Upper lobe of left lung (tissue), 6 donors: ENCODE measurements at regions not wholly inside any gene's neighbourhood (a gene's known extent, or its start where the extent isn't known, plus 50 kb on each side); places are given as distances from the start of the nearest gene placed in this dataset.

ENCODE experiments used
- ATAC-seq, 2 donors: fragments of 200-7000 bp; cut with Tn5 transposase; one replicate each; pipeline ENCODE4 v1.9.1; 2022; ENCODE audit warnings: mild to moderate bottlenecking in 2 of 2, moderate library complexity in 2 of 2; ENCODE audit not compliant: low FRiP score in 2 of 2
- DNase-seq, 2 donors: peaks; one replicate each; pipeline ENCODE4 v3.0.0-alpha.2; 2019 to 2020
- H3K27ac ChIP-seq, 4 donors: fragments of 200-600 bp; sonication (generic); one replicate each; pipeline ENCODE4 v1.5.1; 2016 to 2019
- H3K27me3 ChIP-seq, 4 donors: fragments of 200-600 bp; sonication (generic); one replicate each; pipeline ENCODE4 v1.5.1; 2017 to 2019
- H3K36me3 ChIP-seq, 4 donors: fragments of 200-600 bp; sonication (generic); one replicate each; pipeline ENCODE4 v1.5.1; 2016 to 2019
- H3K4me1 ChIP-seq, 4 donors: fragments of 200-600 bp; sonication (generic); one replicate each; pipeline ENCODE4 v1.5.1; 2018 to 2019
- H3K4me3 ChIP-seq, 4 donors: fragments of 200-600 bp; sonication (generic); one replicate each; pipeline ENCODE4 v1.5.1; 2017 to 2019; ENCODE audit warnings: mild to moderate bottlenecking in 2 of 4, moderate library complexity in 1 of 4
- H3K9me3 ChIP-seq, 4 donors: fragments of 200-600 bp; sonication (generic); one replicate each; pipeline ENCODE4 v1.5.1; 2018 to 2019
- EP300 ChIP-seq, 4 donors: sonication (generic); formaldehyde crosslinking; IDR thresholded peaks; one replicate each; pipeline ENCODE4 v1.5.1; 2017; ENCODE audit warnings: antibody characterized with exemption in 4 of 4, control low read depth in 2 of 4
- POLR2A ChIP-seq, 4 donors: fragments of 450-650 bp; IDR thresholded peaks; one replicate each; pipeline ENCODE4 v1.5.1; 2016 to 2017; ENCODE audit warnings: antibody characterized with exemption in 4 of 4, mild to moderate bottlenecking in 2 of 4
- POLR2AphosphoS5 ChIP-seq, 2 donors: sonication (generic); formaldehyde crosslinking; IDR thresholded peaks; one replicate each; pipeline ENCODE4 v1.5.1; 2017; ENCODE audit warnings: antibody characterized with exemption in 2 of 2
- WGBS, 2 donors: methylation state at CpG; one replicate each; pipeline ENCODE4 v1.1.5; 2017 to 2018; 5-methylcytosine and 5-hydroxymethylcytosine counted together
- TF ChIP-seq, protein P1 (sequence below), 6 experiments: fragments of 450-650 bp in 4 of 6; fragments of 200-600 bp in 2 of 6; sonication (generic) in 2 of 6; IDR thresholded peaks; one replicate each; pipeline ENCODE4 v1.5.1; 2016 to 2019; ENCODE audit warnings: antibody characterized with exemption in 6 of 6
- donor health status: DM: no; HTN: no; CAD: no; lungs with moderate emphysema.
- donor health status: DM: no; HTN: yes; CAD: no; lungs with severe emphysema.

DNA sequence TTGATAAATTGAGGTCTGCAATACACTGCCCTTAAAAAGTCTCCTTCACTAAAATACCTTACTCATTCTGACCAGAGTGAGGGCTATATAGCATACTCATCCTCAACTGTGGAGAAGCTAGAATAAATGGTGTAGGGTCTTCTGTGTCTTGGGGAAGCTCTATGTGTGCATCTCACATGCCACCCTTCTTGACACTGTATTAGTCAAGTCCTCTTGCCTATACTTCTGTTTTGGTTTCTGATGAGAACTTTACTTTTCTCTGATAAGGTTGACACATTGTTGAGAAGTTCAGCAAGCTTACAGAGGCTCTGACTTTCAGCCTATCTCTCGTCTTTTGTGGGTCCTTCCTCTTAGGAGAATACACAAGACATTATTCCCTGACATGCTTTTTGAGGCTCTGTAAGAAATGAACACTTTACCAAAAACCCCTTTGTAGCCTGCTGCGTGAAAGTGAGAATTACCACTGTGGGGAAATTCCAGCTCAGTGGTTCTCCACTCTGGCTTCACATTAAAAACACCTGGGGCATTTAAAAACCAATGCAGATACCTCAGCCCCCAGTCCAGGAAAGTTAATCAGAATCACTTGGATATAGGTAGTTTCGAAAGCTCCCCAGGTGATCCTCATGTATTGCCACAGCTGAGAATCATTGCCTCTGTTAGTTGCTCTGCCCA, 372.1 kb upstream of the HS3ST5 start:
- H3K27me3 ChIP-seq = no peaks in the 10 kb centered on the region
- DNase-seq (no peak), ATAC-seq (no peak)
- no peaks in the 10 kb centered on the region for H3K4me1 ChIP-seq
- no peak overlapping the region for H3K4me3 ChIP-seq
- no peaks in the 10 kb centered on the region for H3K9me3 ChIP-seq
- TF ChIP-seq POLR2A (IDR thresholded peaks at IDR 0.05) (no peak), EP300 (IDR thresholded peaks at IDR 0.05) (no peak)
- no peaks in the 10 kb centered on the region for H3K36me3 ChIP-seq
- no peak overlapping the region for H3K27ac ChIP-seq
- WGBS, 2 donors = 69 to 73% methylated on average over 3 of the region's 3 CpGs

DNA sequence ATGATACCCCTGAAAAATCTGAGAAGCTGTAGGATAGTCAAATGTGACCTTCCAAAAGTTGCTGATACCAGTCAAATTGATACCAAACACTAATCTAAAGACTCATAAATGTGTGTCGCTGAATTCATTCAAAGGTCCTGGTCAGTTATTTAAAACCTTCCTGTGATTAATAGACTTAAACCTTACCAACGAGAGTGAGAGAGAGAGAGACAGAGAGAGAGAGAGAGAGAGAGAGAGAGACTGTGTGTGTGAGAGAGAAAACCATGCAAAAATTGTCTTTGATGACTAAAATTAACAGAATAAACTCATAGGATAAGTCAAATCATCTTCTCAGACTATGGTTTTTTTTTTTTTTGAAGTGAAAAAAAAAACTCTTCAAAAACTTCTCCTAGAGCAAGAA, 370.9 kb upstream of the HS3ST5 start:
- 60 to 72% methylated on average over 2 of the region's 2 CpGs for WGBS, 2 donors
- ATAC-seq = no peak
- Histone ChIP-seq H3K36me3 (no peaks in the 10 kb centered on the region), H3K4me1 (no peaks in the 10 kb centered on the region), H3K9me3 (no peaks in the 10 kb centered on the region), H3K4me3 (no peak overlapping the region), H3K27me3 (no peaks in the 10 kb centered on the region), H3K27ac (no peak overlapping the region)
- TF ChIP-seq POLR2A (IDR thresholded peaks at IDR 0.05) = no peak
- TF ChIP-seq POLR2AphosphoS5 (IDR thresholded peaks at IDR 0.05) = no peak
- TF ChIP-seq, protein P1, sequence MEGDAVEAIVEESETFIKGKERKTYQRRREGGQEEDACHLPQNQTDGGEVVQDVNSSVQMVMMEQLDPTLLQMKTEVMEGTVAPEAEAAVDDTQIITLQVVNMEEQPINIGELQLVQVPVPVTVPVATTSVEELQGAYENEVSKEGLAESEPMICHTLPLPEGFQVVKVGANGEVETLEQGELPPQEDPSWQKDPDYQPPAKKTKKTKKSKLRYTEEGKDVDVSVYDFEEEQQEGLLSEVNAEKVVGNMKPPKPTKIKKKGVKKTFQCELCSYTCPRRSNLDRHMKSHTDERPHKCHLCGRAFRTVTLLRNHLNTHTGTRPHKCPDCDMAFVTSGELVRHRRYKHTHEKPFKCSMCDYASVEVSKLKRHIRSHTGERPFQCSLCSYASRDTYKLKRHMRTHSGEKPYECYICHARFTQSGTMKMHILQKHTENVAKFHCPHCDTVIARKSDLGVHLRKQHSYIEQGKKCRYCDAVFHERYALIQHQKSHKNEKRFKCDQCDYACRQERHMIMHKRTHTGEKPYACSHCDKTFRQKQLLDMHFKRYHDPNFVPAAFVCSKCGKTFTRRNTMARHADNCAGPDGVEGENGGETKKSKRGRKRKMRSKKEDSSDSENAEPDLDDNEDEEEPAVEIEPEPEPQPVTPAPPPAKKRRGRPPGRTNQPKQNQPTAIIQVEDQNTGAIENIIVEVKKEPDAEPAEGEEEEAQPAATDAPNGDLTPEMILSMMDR (IDR thresholded peaks at IDR 0.05) = no peak
- TF ChIP-seq EP300 (IDR thresholded peaks at IDR 0.05) = no peak
- no peak for DNase-seq

DNA sequence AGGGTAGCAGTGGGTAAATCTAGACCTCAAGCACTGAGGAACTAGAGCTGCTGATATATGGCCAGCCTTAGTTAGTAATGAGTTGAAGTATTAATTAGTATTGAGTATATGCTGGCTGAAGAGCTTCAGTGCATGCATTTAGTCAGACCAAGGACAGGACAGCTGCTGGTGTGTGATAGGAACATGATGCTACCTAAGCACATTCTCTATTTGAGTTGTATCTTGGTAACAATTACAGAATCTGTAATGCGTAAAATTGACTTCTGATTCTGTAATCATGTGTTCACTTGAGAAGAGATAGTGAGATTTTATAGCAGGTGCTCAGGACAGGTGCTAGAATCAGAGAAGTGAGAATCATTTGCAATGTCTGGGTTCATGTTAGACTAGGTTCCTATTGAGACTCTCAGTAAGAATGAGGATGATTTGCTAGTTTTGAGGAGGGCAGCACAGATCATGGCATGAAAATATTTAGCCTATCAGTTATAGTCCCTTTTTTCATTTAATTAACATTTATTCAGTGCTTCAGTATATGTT, 369.4 kb upstream of the HS3ST5 start:
- H3K4me1 ChIP-seq = no peaks in the 10 kb centered on the region
- DNase-seq = no peak
- no peaks in the 10 kb centered on the region for H3K9me3 ChIP-seq
- TF ChIP-seq POLR2A (IDR thresholded peaks at IDR 0.05) (no peak), EP300 (IDR thresholded peaks at IDR 0.05) (no peak), POLR2AphosphoS5 (IDR thresholded peaks at IDR 0.05) (no peak)
- TF ChIP-seq, protein P1 (IDR thresholded peaks at IDR 0.05) = no peak
- no peak for ATAC-seq
- H3K36me3 ChIP-seq = no peaks in the 10 kb centered on the region
- no peak overlapping the region for H3K27ac ChIP-seq
- H3K4me3 ChIP-seq = no peak overlapping the region
- no peaks in the 10 kb centered on the region for H3K27me3 ChIP-seq
- 94 to 95% methylated on average over 1 of the region's 1 CpG for WGBS, 2 donors

DNA sequence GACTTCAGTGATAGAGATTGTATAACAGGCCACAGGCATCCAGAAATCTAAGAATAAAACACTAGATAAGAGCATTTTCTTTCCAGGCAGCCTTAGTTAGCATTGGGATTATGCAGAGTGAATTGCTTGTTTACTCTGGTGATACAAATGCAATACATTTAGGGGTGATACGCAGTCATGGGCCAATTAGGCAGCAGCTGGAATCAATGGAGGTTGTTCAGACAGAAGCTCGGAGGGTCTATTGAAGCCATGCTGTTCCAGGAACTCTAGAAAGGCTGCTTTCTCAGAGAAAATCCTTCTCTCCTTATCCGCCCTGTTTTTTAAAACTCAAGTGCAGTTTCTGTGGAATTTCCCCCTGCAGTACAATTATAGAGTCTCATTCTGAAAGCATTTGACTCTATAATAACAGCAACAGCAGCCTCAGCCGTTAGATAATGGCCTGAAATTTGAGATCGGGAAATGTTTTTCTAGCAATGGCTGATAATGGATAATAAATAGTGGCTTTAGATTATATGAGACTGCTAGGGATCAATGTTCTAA, 364.3 kb upstream of the HS3ST5 start:
- Histone ChIP-seq H3K4me1 (no peaks in the 10 kb centered on the region), H3K27me3 (no peaks in the 10 kb centered on the region), H3K27ac (no peak overlapping the region), H3K4me3 (no peak overlapping the region), H3K9me3 (no peaks in the 10 kb centered on the region), H3K36me3 (no peaks in the 10 kb centered on the region)
- no peak for TF ChIP-seq EP300 (IDR thresholded peaks at IDR 0.05)
- no peak for TF ChIP-seq POLR2AphosphoS5 (IDR thresholded peaks at IDR 0.05)
- no peak for TF ChIP-seq POLR2A (IDR thresholded peaks at IDR 0.05)
- TF ChIP-seq, protein P1 (IDR thresholded peaks at IDR 0.05) = no peak
- 57 to 64% methylated on average over 5 of the region's 5 CpGs for WGBS, 2 donors
- DNase-seq (no peak), ATAC-seq (no peak)

DNA sequence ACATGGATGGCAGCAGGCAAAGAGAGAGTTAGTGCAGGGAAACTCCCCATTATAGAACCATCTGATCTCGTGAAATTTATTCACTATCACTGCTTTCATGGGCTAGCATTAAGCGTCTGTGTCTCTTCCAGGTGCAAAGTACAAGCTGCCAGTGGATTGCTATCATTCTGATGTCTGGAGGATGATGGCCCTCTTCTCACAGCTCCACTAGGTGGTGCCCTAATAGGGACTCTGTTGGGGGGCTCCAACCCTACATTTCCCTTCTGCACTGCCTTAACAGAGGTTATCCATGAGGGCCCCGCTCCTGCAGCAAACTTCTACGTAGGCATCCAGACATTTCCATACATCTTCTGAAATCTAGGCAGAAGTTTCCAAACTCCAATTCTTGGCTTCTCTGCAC, 347.8 kb upstream of the HS3ST5 start:
- ATAC-seq (no peak), DNase-seq (no peak)
- Histone ChIP-seq H3K4me3 (no peak overlapping the region), H3K27me3 (no peaks in the 10 kb centered on the region), H3K36me3 (no peaks in the 10 kb centered on the region), H3K27ac (no peak overlapping the region), H3K9me3 (no peaks in the 10 kb centered on the region), H3K4me1 (no peaks in the 10 kb centered on the region)
- TF ChIP-seq EP300 (IDR thresholded peaks at IDR 0.05) (no peak), POLR2AphosphoS5 (IDR thresholded peaks at IDR 0.05) (no peak), POLR2A (IDR thresholded peaks at IDR 0.05) (no peak)
- TF ChIP-seq, protein P1 (IDR thresholded peaks at IDR 0.05) = no peak
- 89 to 91% methylated on average over 4 of the region's 4 CpGs for WGBS, 2 donors
